H9 (cell line): ENCODE measurements at regions not wholly inside any gene's neighbourhood (a gene's known extent, or its start where the extent isn't known, plus 50 kb on each side); places are given as distances from the start of the nearest gene placed in this dataset.

Experiments
- DNase-seq: peaks from one replicate; pipeline ENCODE4 v3.0.0-alpha.2; 2017
- H2AFZ ChIP-seq: one replicate; pipeline ENCODE4 v1.6.1; 2013; ENCODE audit warnings: mild to moderate bottlenecking, low read length, control low read depth, moderate library complexity
- H2AK5ac ChIP-seq: 2 replicates; pipeline ENCODE4 v1.6.1; 2013; ENCODE audit warnings: low read length, control low read depth, mixed read lengths; ENCODE audit not compliant: insufficient read length
- H2BK120ac ChIP-seq: one replicate; pipeline ENCODE4 v1.6.1; 2013; ENCODE audit warnings: low read depth, mild to moderate bottlenecking, low read length, control low read depth, inconsistent platforms; ENCODE audit not compliant: poor library complexity, severe bottlenecking
- H2BK12ac ChIP-seq: 2 replicates; pipeline ENCODE4 v1.6.1; 2013; ENCODE audit warnings: low read length, control low read depth, mixed read lengths, low read depth; ENCODE audit not compliant: insufficient read length
- H2BK15ac ChIP-seq: 2 replicates; pipeline ENCODE4 v1.6.1; 2013; ENCODE audit warnings: low read depth, low read length, control low read depth
- H2BK20ac ChIP-seq: one replicate; pipeline ENCODE4 v1.6.1; 2013; ENCODE audit warnings: low read depth, mild to moderate bottlenecking, low read length, control low read depth, inconsistent platforms; ENCODE audit not compliant: poor library complexity, severe bottlenecking
- H2BK5ac ChIP-seq: 2 replicates; pipeline ENCODE4 v1.6.1; 2013; ENCODE audit warnings: low read length, control low read depth, mixed read lengths; ENCODE audit not compliant: insufficient read length
- H3K14ac ChIP-seq: 2 replicates; pipeline ENCODE4 v1.6.1; 2013; ENCODE audit warnings: low read length, control low read depth; ENCODE audit not compliant: insufficient read depth
- H3K18ac ChIP-seq: 2 replicates; pipeline ENCODE4 v1.6.1; 2013; ENCODE audit warnings: low read depth, mild to moderate bottlenecking, mixed read lengths, low read length, control low read depth; ENCODE audit not compliant: insufficient read length
- H3K23ac ChIP-seq: 2 replicates; pipeline ENCODE4 v1.6.1; 2013; ENCODE audit warnings: low read length, control low read depth, mixed read lengths, low read depth; ENCODE audit not compliant: insufficient read length
- H3K23me2 ChIP-seq: 2 replicates; pipeline ENCODE4 v1.6.1; 2013; ENCODE audit warnings: low read depth, mild to moderate bottlenecking, mixed read lengths, low read length, control low read depth; ENCODE audit not compliant: insufficient read length, poor library complexity, severe bottlenecking
- H3K27ac ChIP-seq: 2 replicates; pipeline ENCODE4 v1.5.1; 2013; ENCODE audit warnings: low read length, control low read depth, mixed read lengths, low read depth; ENCODE audit not compliant: insufficient read length
- H3K27me3 ChIP-seq: 2 replicates; pipeline ENCODE4 v1.6.1; 2013; ENCODE audit warnings: low read length, control low read depth, inconsistent platforms; ENCODE audit not compliant: insufficient read depth
- H3K4ac ChIP-seq: 2 replicates; pipeline ENCODE4 v1.6.1; 2013; ENCODE audit warnings: low read depth, mild to moderate bottlenecking, control low read depth, inconsistent platforms, low read length, moderate library complexity
- H3K4me1 ChIP-seq: 2 replicates; pipeline ENCODE4 v1.6.1; 2013; ENCODE audit warnings: low read length, control low read depth, inconsistent platforms; ENCODE audit not compliant: insufficient read depth
- H3K4me2 ChIP-seq: 2 replicates; pipeline ENCODE4 v1.6.1; 2013; ENCODE audit warnings: low read length, control low read depth, mixed read lengths; ENCODE audit not compliant: insufficient read length, insufficient read depth
- H3K56ac ChIP-seq: 2 replicates; pipeline ENCODE4 v1.6.1; 2013; ENCODE audit warnings: low read depth, mild to moderate bottlenecking, mixed read lengths, low read length, control low read depth; ENCODE audit not compliant: insufficient read length
- H3K79me1 ChIP-seq: 2 replicates; pipeline ENCODE4 v1.6.1; 2013; ENCODE audit warnings: low read depth, mild to moderate bottlenecking, moderate library complexity, low read length, control low read depth, inconsistent platforms; ENCODE audit not compliant: insufficient read depth, poor library complexity, severe bottlenecking
- H3K79me2 ChIP-seq: 2 replicates; pipeline ENCODE4 v1.6.1; 2013; ENCODE audit warnings: low read length, control low read depth, inconsistent platforms; ENCODE audit not compliant: insufficient read depth
- H3K9ac ChIP-seq: 2 replicates; pipeline ENCODE4 v1.6.1; 2013; ENCODE audit warnings: low read length, control low read depth, mixed read lengths; ENCODE audit not compliant: insufficient read length; ENCODE audit errors: extremely low read depth
- H3K9me3 ChIP-seq: one replicate; pipeline ENCODE4 v1.6.1; 2013; ENCODE audit warnings: low read depth, low read length, inconsistent platforms; ENCODE audit not compliant: control insufficient read depth
- H3T11ph ChIP-seq: one replicate; pipeline ENCODE4 v1.6.1; 2013; ENCODE audit warnings: mild to moderate bottlenecking, low read length, control low read depth, inconsistent platforms
- H4K20me1 ChIP-seq: one replicate; pipeline ENCODE4 v1.6.1; 2013; ENCODE audit not compliant: control insufficient read depth, insufficient read length, insufficient read depth
- H4K5ac ChIP-seq: 2 replicates; pipeline ENCODE4 v1.6.1; 2013; ENCODE audit warnings: low read depth, mild to moderate bottlenecking, mixed read lengths, low read length, control low read depth; ENCODE audit not compliant: insufficient read length
- H4K8ac ChIP-seq: replicated peaks from 2 replicates; pipeline ENCODE4 v1.6.1; 2013; ENCODE audit warnings: low read length, control low read depth, mixed read lengths, low read depth; ENCODE audit not compliant: insufficient read length
- H4K91ac ChIP-seq: 2 replicates; pipeline ENCODE4 v1.6.1; 2013; ENCODE audit warnings: low read depth, mild to moderate bottlenecking, moderate library complexity, mixed read lengths, low read length, control low read depth; ENCODE audit not compliant: insufficient read length
- H3K27ac Mint-ChIP-seq, 3 experiments: 2 replicates in 2 of 3; 3 replicates in 1 of 3; pipeline ENCODE4 v1.8.0; 2020 to 2021; ENCODE audit warnings: mixed read lengths in 3 of 3, mild to moderate bottlenecking in 1 of 3, moderate library complexity in 1 of 3
- H3K27me3 Mint-ChIP-seq: 2 replicates; pipeline ENCODE4 v1.8.0; 2021; ENCODE audit warnings: low read depth, mild to moderate bottlenecking, moderate library complexity, mixed read lengths
- H3K36me3 Mint-ChIP-seq, 3 experiments: 2 replicates in 2 of 3; 3 replicates in 1 of 3; pipeline ENCODE4 v1.8.0; 2020 to 2021; ENCODE audit warnings: low read depth in 3 of 3, mixed read lengths in 3 of 3; ENCODE audit not compliant: insufficient read depth in 1 of 3
- H3K4me1 Mint-ChIP-seq, 2 experiments: 2 replicates each; pipeline ENCODE4 v1.8.0; 2020; ENCODE audit warnings: mixed read lengths in 2 of 2
- H3K4me3 Mint-ChIP-seq, 2 experiments: 2 replicates in 1 of 2; 3 replicates in 1 of 2; pipeline ENCODE4 v1.8.0; 2020 to 2021; ENCODE audit warnings: mild to moderate bottlenecking in 2 of 2, mixed read lengths in 2 of 2, moderate library complexity in 1 of 2
- H3K9me3 Mint-ChIP-seq, 2 experiments: 2 replicates in 1 of 2; 3 replicates in 1 of 2; pipeline ENCODE4 v1.8.0; 2020; ENCODE audit warnings: mild to moderate bottlenecking in 2 of 2, mixed read lengths in 2 of 2, moderate library complexity in 1 of 2
- CTCF ChIP-seq: fragments of 200-600 bp; sonication (generic); conservative IDR thresholded peaks from 3 replicates; pipeline ENCODE4 v1.8.0; 2021; ENCODE audit warnings: antibody characterized with exemption, mild to moderate bottlenecking
- WGBS: extraction: QIAGEN DNeasy Blood & Tissue Kit; methylation state at CpG from one replicate; pipeline ENCODE4 v1.1.7; 2013; ENCODE audit warnings: missing lambda C conversion rate, low lambda C conversion rate, mixed read lengths; ENCODE audit not compliant: insufficient read length; ENCODE audit errors: extremely low coverage; 5-methylcytosine and 5-hydroxymethylcytosine counted together

GRCh38 chr4:69377562-69377961 lies 97.3 kb downstream of the UGT2B28 start:
- Histone ChIP-seq H2AFZ (no peak overlapping the region), H4K20me1 (no peaks in the 10 kb centered on the region), H3K79me2 (no peaks in the 10 kb centered on the region), H2AK5ac (no peak overlapping the region), H2BK15ac (no peak overlapping the region), H3K27ac (no peak overlapping the region), H4K91ac (no peak overlapping the region), H3K4ac (no peak overlapping the region), H3K27me3 (no peaks in the 10 kb centered on the region), H3K14ac (no peak overlapping the region), H3K4me1 (no peaks in the 10 kb centered on the region), H2BK20ac (no peak overlapping the region), H2BK120ac (no peak overlapping the region), H3K56ac (no peak overlapping the region), H3K23me2 (no peaks in the 10 kb centered on the region), H3K23ac (no peak overlapping the region), H4K5ac (no peak overlapping the region), H3K79me1 (no peaks in the 10 kb centered on the region), H2BK5ac (no peak overlapping the region), H3K4me2 (no peak overlapping the region), H3K9ac (no peak overlapping the region), H3K9me3 (no peaks in the 10 kb centered on the region), H3K18ac (no peak overlapping the region), H2BK12ac (no peak overlapping the region), H4K8ac (no peak overlapping the region), H3T11ph (no peak overlapping the region)
- Mint-ChIP-seq H3K27me3 (no peaks in the 10 kb centered on the region), H3K9me3 (peaks cover 0 to 4% of the 10 kb centered on the region in 2 experiments; a peak in 2 of 5 replicates), H3K36me3 (no peaks in the 10 kb centered on the region), H3K4me3 (no peak overlapping the region), H3K27ac (no peak overlapping the region), H3K4me1 (peaks cover 5 to 6% of the 10 kb centered on the region in 2 experiments)
- no CpG with 5 or more reads among the region's 7 CpGs for WGBS
- no peak for DNase-seq
- no peak for TF ChIP-seq CTCF
